GM13977 (cell line): ENCODE measurements at regions not wholly inside any gene's neighbourhood (a gene's known extent, or its start where the extent isn't known, plus 50 kb on each side); places are given as distances from the start of the nearest gene placed in this dataset.

Experiments used
- DNase-seq: peaks from one replicate; pipeline ENCODE4 v3.0.0; 2012; ENCODE audit warnings: low spot score
- in situ Hi-C: fragments of 300-500 bp; cut with MboI; formaldehyde crosslinking; loops from one replicate; pipeline ENCODE4 v1.12.0; 2022; ENCODE audit warnings: low sequenced_read_pairs, low pct_unique_long_range_greater_than_20kb, mixed read lengths, inconsistent platforms; ENCODE audit not compliant: unreplicated experiment
- TF ChIP-seq, protein P1 (sequence below): IDR thresholded peaks from 2 replicates; pipeline ENCODE4 v1.5.1; 2012; ENCODE audit warnings: mild to moderate bottlenecking, control low read depth; ENCODE audit not compliant: insufficient read depth; ENCODE audit errors: extremely low read depth, missing control alignments

DNA sequence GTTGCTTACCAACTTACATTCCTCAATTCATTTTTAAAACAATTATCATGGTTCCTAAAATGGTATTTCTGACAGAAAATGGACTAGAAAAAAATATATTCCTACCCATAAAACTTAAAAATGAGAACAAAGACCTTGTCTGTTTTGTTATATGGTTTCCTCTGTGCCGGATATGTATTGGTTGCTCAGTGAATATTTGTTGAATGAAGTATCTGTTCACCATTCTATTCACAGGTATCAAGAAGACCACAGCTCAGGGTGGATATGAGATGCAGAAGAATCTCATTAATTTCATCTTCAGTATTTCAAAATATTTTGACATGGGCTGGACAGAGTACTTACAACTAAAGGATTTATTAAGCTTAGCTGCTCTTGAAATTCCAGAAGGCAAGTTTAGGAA is 58.1 kb downstream of the TUSC7 start:
- in situ Hi-C loops, result no loop called here
- TF ChIP-seq, protein P1, sequence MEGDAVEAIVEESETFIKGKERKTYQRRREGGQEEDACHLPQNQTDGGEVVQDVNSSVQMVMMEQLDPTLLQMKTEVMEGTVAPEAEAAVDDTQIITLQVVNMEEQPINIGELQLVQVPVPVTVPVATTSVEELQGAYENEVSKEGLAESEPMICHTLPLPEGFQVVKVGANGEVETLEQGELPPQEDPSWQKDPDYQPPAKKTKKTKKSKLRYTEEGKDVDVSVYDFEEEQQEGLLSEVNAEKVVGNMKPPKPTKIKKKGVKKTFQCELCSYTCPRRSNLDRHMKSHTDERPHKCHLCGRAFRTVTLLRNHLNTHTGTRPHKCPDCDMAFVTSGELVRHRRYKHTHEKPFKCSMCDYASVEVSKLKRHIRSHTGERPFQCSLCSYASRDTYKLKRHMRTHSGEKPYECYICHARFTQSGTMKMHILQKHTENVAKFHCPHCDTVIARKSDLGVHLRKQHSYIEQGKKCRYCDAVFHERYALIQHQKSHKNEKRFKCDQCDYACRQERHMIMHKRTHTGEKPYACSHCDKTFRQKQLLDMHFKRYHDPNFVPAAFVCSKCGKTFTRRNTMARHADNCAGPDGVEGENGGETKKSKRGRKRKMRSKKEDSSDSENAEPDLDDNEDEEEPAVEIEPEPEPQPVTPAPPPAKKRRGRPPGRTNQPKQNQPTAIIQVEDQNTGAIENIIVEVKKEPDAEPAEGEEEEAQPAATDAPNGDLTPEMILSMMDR, result no peak
- DNase-seq, result no peak

DNA sequence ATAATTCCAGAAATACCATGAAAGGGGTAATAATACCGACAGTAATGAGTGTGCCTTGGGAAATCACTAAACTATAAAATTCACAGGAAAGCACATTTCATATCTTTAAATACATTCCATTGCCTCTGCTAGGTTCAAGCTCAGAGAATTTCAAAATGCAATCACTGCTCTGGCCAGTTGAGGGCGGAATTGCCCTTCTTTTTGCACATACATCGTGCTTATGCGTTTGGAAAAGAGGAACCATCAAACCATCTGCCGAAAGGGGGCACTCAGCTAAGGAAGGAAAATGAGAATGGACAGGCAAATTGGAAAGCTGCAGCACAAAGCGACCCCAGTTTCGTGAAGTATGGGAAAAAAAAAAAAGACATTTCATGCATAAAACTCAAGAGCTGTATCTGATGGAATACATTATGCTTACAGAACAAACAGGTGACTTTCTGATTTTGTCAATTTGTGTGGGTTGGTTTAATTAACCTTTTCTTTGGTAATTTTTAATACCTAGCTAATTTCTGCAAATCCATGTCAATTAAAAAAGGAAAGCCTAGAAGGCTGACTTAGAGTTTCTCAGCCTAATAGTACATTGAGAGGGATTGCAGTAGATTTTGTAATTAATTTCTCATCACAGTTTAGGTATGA is 61.4 kb downstream of the TUSC7 start:
- DNase-seq, result peak; percentile 49
- TF ChIP-seq, protein P1, result peak; percentile 97
- in situ Hi-C loops, result no loop called here

DNA sequence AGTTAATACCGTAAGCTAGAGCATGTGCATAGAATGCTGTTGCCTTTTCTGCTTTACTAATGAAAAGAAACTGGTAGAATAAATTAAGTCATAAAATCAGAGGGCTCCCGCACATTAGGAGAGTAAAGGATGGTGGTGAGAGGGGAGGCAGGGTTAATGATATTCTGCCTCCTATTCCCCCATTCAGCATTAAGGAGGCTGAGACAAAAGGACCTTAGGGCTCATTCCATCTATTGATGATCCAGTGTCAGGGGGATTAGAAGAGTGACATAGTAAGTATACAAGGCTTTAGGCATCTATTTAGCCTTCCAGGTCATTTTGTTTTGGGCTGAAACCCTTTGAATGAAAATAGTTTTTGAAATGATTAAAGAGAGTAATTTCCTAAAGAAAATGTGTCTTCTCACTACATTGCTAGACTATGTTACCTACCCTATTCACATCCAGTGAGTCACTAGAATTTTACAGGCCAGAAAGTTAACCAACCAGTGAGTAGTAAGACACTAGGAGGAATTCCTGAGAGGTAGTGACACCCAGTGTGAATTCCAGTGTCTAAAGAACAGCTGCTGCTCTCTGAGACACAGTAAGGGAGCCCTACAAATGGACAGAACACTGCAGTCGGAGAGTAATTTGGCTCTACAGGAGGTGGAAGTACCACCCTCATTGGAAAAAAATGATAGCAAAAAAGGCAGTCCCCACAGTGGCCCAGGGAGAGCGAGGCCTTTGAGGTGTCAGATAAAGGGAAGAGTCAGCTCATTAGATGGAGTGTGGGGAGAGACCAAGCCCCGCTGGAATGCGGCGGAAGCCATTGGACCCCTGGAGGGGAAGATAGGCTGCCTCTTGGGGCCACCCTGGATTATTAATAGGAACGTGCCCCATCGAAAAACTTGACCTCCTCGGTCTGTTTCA is 67.6 kb downstream of the TUSC7 start:
- TF ChIP-seq, protein P1, result no peak
- in situ Hi-C loops, result no loop called here
- no peak for DNase-seq

DNA sequence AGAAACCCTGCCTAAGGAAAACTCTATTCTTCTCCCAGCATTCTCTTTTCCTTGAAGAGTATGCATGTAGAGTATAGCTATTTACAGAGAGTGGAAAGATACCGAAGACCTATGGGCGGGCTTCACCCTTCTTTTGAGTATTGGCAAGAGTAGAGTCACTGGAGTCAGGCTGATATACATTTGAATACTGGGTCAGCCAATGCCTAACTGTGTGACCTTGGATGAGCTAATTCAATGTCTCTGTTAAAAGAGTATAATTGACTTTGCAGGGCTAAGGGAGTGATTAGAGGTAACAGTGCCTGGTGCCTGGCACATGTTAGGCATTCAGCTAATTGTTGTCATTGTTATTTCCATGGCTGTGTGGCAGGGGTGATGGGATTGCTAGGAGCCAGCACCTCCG is 75.6 kb downstream of the TUSC7 start:
- in situ Hi-C loops, result no loop called here
- no peak for DNase-seq

GRCh38 chr3:116802651-116803050 is 93.1 kb downstream of the TUSC7 start:
- TF ChIP-seq, protein P1, result no peak
- DNase-seq, result no peak
- in situ Hi-C loops, result no loop called here

More for the DNA sequence above, 75.6 kb downstream of the TUSC7 start:
- TF ChIP-seq, protein P1, result no peak

DNA sequence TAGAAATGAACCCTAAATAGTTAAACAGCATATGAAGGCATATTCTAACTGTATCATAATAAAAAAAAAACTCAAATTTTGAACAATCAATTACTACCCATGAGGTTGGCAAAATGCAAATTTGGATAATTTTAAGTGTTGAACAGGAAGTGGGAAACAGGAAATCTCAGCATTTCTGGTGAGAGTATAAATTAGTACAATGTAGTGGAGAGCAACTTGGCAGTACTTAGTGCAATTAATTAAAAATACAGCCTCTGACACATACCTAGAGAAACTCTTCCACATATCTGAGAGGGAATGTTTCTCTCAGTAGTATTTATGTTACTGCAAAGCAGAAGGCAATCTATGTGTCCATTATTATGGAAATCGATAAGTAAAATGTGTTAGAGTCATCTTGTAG is 96.8 kb downstream of the TUSC7 start:
- no peak for DNase-seq
- TF ChIP-seq, protein P1, result no peak
- in situ Hi-C loops, result no loop called here
